Neural crest cell (in vitro differentiated cells): ENCODE measurements at regions not wholly inside any gene's neighbourhood (a gene's known extent, or its start where the extent isn't known, plus 50 kb on each side); places are given as distances from the start of the nearest gene placed in this dataset.

Source experiments
- DNase-seq: peaks from one replicate; pipeline ENCODE4 v3.0.0; 2021; ENCODE audit warnings: low read depth, mixed read lengths, low spot score
- H3K27ac Mint-ChIP-seq: one replicate; pipeline ENCODE4 v1.8.0; 2021; ENCODE audit warnings: mild to moderate bottlenecking, mixed read lengths; ENCODE audit not compliant: unreplicated experiment
- H3K27me3 Mint-ChIP-seq: 2 replicates; pipeline ENCODE4 v1.8.0; 2021; ENCODE audit warnings: low read depth, mild to moderate bottlenecking, mixed read lengths
- H3K36me3 Mint-ChIP-seq: 2 replicates; pipeline ENCODE4 v1.8.0; 2021; ENCODE audit warnings: low read depth, mild to moderate bottlenecking, mixed read lengths
- H3K4me1 Mint-ChIP-seq: 2 replicates; pipeline ENCODE4 v1.8.0; 2021; ENCODE audit warnings: mixed read lengths
- H3K4me3 Mint-ChIP-seq: one replicate; pipeline ENCODE4 v1.8.0; 2021; ENCODE audit warnings: mild to moderate bottlenecking, mixed read lengths
- H3K9me3 Mint-ChIP-seq: 2 replicates; pipeline ENCODE4 v1.8.0; 2021; ENCODE audit warnings: mixed read lengths
- TF ChIP-seq, protein P1 (sequence below): fragments of 200-600 bp; sonication (generic); conservative IDR thresholded peaks from 2 replicates; pipeline ENCODE4 v1.5.0; 2021; ENCODE audit warnings: antibody characterized with exemption, mild to moderate bottlenecking

DNA sequence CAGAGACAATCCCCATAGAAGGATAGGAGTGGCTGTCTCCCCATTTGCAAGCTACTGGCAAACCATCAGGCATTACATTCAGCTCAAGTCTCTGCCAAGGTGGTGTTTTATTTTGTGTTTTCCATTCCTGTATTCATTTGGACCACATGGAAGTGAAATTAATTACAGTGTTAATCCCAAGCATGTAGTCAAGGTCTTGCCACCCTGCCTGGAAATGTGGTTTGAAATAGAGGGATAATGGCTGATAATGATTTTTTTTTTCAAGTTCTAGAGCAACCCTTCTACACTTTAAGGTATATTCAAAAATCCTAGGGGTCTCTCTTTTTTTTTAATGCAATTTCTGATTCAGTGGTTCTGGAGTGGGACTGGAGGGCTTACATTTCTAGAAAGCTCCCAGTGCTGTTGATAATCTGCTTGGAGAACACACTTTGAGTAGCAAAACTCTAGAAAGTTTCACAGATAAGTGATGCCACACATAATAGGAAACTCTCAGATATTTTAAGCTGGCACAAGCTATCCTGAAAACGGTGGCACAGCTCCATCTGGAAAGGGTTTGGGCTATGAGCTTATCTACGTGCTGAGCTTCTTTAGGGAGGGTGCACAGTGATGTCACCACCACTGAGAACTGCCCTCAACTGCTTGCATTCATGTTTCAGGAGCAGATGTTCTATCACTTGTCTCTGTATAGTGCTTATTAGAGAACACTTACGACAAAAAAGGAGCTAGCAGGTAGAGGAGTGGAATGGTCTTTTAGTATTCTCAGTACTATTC is 140.1 kb upstream of the IL12A start:
- Mint-ChIP-seq H3K27me3 (no peaks in the 10 kb centered on the region), H3K4me3 (no peak overlapping the region), H3K9me3 (peaks cover 2% of the 10 kb centered on the region), H3K27ac (no peak overlapping the region), H3K4me1 (peaks cover 79% of the 10 kb centered on the region), H3K36me3 (peaks cover 14% of the 10 kb centered on the region)
- TF ChIP-seq, protein P1, sequence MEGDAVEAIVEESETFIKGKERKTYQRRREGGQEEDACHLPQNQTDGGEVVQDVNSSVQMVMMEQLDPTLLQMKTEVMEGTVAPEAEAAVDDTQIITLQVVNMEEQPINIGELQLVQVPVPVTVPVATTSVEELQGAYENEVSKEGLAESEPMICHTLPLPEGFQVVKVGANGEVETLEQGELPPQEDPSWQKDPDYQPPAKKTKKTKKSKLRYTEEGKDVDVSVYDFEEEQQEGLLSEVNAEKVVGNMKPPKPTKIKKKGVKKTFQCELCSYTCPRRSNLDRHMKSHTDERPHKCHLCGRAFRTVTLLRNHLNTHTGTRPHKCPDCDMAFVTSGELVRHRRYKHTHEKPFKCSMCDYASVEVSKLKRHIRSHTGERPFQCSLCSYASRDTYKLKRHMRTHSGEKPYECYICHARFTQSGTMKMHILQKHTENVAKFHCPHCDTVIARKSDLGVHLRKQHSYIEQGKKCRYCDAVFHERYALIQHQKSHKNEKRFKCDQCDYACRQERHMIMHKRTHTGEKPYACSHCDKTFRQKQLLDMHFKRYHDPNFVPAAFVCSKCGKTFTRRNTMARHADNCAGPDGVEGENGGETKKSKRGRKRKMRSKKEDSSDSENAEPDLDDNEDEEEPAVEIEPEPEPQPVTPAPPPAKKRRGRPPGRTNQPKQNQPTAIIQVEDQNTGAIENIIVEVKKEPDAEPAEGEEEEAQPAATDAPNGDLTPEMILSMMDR, result no peak
- no peak for DNase-seq

DNA sequence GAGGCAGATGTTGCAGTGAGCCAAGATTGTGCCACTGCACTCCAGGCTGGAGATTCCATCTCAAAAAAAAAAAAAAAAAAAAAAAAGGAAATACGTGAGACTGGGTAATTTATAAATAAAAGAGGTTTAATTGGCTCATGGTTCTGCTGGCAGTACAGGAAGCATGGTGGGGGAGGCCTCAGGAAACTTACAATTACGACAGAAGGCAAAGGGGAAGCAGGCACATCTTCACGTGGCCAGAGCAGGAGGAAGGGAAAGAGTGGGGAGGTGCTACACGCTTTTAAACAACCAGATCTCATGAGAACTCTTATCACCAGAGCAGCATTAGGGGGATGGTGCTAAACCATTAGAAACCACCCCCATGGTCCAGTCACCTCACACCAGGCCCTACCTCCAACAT is 138.2 kb upstream of the IL12A start:
- H3K4me1 Mint-ChIP-seq, result peaks cover 80% of the 10 kb centered on the region
- H3K27ac Mint-ChIP-seq, result no peak overlapping the region
- TF ChIP-seq, protein P1, result no peak

DNA sequence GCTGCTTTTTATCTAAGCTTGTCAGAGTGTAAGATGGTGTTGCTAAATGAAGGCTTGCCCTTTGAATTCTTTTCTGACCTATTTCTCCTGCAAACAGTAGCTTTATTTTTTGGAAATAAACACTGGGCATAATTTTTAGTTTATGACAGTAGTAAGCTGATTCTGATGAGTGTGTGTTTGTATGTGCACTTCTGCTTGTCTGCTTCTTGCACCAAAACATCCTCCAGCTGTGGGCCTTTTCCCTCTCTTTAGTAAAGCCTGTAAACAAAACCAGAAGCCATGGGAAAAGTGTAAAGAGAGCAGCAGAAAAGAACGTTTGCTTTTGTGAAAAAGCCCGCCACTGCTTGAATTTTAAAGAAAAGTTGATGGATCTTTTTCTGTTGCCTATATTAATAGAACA is 136.4 kb upstream of the IL12A start:
- H3K27me3 Mint-ChIP-seq, result no peaks in the 10 kb centered on the region
- H3K9me3 Mint-ChIP-seq, result peaks cover 1% of the 10 kb centered on the region
- peak overlapping the region; percentile 71 for H3K4me3 Mint-ChIP-seq
- no peak for DNase-seq
- H3K4me1 Mint-ChIP-seq, result peaks cover 82% of the 10 kb centered on the region
- H3K27ac Mint-ChIP-seq, result peak overlapping the region; percentile 97
- TF ChIP-seq, protein P1, result no peak
- H3K36me3 Mint-ChIP-seq, result peaks cover 10% of the 10 kb centered on the region

More for the DNA sequence above, 138.2 kb upstream of the IL12A start:
- no peak overlapping the region for H3K4me3 Mint-ChIP-seq
- no peak for DNase-seq
- peaks cover 11% of the 10 kb centered on the region for H3K36me3 Mint-ChIP-seq
- H3K9me3 Mint-ChIP-seq, result peaks cover 2% of the 10 kb centered on the region
- H3K27me3 Mint-ChIP-seq, result no peaks in the 10 kb centered on the region

DNA sequence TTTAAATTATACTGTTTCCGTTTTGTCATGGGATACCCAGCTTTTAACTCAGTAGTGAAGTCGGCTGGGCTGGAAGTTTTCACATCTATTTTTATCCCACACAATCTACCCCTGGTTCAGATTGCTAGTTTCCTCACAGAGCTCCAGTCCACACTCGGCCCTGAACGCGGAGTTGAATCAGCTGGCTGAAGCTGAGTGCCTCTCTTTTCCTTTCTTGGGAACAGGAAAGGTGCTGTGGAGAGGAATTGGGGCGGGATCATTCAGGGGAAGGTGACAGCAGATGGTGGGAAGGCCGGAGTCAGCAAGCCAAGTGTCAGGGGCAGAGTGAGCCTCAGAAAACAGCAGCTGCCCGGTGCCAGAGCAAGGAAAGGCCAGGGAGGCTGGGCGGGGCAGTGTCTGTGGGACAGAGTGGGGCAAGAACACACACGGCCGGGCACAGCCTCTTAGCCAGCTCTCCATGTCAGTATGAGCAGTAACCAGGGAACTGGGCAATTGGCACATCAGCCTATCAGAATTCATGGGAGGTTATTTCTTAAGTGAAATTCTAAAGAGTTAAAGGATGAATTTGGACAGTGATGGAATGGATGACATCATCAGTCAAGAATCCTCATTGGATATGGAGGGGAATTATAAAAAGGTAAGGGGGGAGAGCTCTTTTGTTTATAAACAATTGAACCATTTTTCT is 135.7 kb upstream of the IL12A start:
- Mint-ChIP-seq H3K4me3 (peak overlapping the region; percentile 71), H3K27me3 (no peaks in the 10 kb centered on the region)
- TF ChIP-seq, protein P1, result no peak

DNA sequence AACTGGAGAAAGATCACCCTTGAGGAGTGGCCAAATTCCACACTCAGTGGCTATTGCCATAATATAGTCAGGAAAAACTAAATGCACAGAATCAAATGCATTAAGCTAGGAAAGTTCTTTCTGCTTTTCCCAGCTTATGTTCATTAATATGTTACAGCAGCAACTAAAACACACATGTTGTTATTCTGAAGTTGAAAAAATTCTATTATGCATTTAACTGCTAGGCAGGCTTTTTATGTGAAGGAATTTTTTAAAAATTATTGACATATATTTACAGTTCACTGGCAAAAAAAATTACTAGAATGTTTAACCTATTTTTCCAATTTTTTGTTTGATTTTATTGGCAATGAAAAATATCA is 135.2 kb upstream of the IL12A start:
- H3K4me3 Mint-ChIP-seq, result peak overlapping the region; percentile 71
- TF ChIP-seq, protein P1, result no peak
- no peaks in the 10 kb centered on the region for H3K9me3 Mint-ChIP-seq
- no peaks in the 10 kb centered on the region for H3K27me3 Mint-ChIP-seq
- H3K36me3 Mint-ChIP-seq, result peaks cover 3% of the 10 kb centered on the region
- H3K27ac Mint-ChIP-seq, result peak overlapping the region; percentile 97
- peaks cover 77% of the 10 kb centered on the region for H3K4me1 Mint-ChIP-seq
- DNase-seq, result no peak

More for the DNA sequence above, 135.7 kb upstream of the IL12A start:
- no peak for DNase-seq
- Mint-ChIP-seq H3K9me3 (no peaks in the 10 kb centered on the region), H3K36me3 (peaks cover 7% of the 10 kb centered on the region), H3K27ac (peak overlapping the region; percentile 97), H3K4me1 (peaks cover 80% of the 10 kb centered on the region)
